NCI-H510A (cell line): ENCODE measurements at regions not wholly inside any gene's neighbourhood (a gene's known extent, or its start where the extent isn't known, plus 50 kb on each side); places are given as distances from the start of the nearest gene placed in this dataset.
A peak's percentile ranks its signal among the peaks of the same experiment; 100 is the strongest.

Source experiments
- DNase-seq: peaks from one replicate; lab custom pipeline; 2025; lab: John Stamatoyannopoulos, UW

GRCh38 chr2:71864085-71864484, 283.6 kb downstream of the CYP26B1 start:
- DNase-seq = no peak

- DNase-seq = no peak
Measured at GRCh38 chr2:71863396-71863795, 284.3 kb downstream of the CYP26B1 start.

- DNase-seq = no peak
Measured at GRCh38 chr2:71862921-71863320, 284.7 kb downstream of the CYP26B1 start.

- DNase-seq = peak; percentile 2
Measured at GRCh38 chr2:71861186-71862160, 286.2 kb downstream of the CYP26B1 start.

GRCh38 chr2:71860381-71860926, 287.2 kb downstream of the CYP26B1 start:
- DNase-seq = no peak

GRCh38 chr2:71859211-71859847, 288.3 kb downstream of the CYP26B1 start:
- no peak for DNase-seq

GRCh38 chr2:71858071-71858470, 289.6 kb downstream of the CYP26B1 start:
- DNase-seq = no peak

GRCh38 chr2:71857636-71858035, 290.0 kb downstream of the CYP26B1 start:
- no peak for DNase-seq

GRCh38 chr2:71856773-71857525, 290.7 kb downstream of the CYP26B1 start:
- no peak for DNase-seq

- no peak for DNase-seq
Measured at GRCh38 chr2:71853858-71854257, 293.8 kb downstream of the CYP26B1 start.

- DNase-seq = no peak
Measured at GRCh38 chr2:71852141-71852711, 295.4 kb downstream of the CYP26B1 start.

- DNase-seq = no peak
Measured at GRCh38 chr2:71851094-71851750, 296.4 kb downstream of the CYP26B1 start.

- no peak for DNase-seq
Measured at GRCh38 chr2:71850306-71850801, 297.3 kb downstream of the CYP26B1 start.

- DNase-seq = no peak
Measured at GRCh38 chr2:71849607-71850305, 297.9 kb downstream of the CYP26B1 start.

- DNase-seq = no peak
Measured at GRCh38 chr2:71849111-71849510, 298.6 kb downstream of the CYP26B1 start.

- no peak for DNase-seq
Measured at GRCh38 chr2:71846669-71847291, 300.9 kb downstream of the CYP26B1 start.

GRCh38 chr2:71846072-71846471, 301.6 kb downstream of the CYP26B1 start:
- no peak for DNase-seq

- no peak for DNase-seq
Measured at GRCh38 chr2:71844967-71845366, 302.7 kb downstream of the CYP26B1 start.

GRCh38 chr2:71843391-71843850, 304.2 kb downstream of the CYP26B1 start:
- DNase-seq = no peak

GRCh38 chr2:71842744-71843143, 304.9 kb downstream of the CYP26B1 start:
- DNase-seq = no peak
